HFFc6 (cell line): ENCODE measurements at regions not wholly inside any gene's neighbourhood (a gene's known extent, or its start where the extent isn't known, plus 50 kb on each side); places are given as distances from the start of the nearest gene placed in this dataset.
A peak's percentile ranks its signal among the peaks of the same experiment; 100 is the strongest.

Experiments used
- DNase-seq: peaks from one replicate; pipeline ENCODE4 v3.0.0-alpha.2; 2018
- H3K27ac Mint-ChIP-seq: 2 replicates; pipeline ENCODE4 v1.8.0; 2020; ENCODE audit warnings: mild to moderate bottlenecking, mixed read lengths
- H3K27me3 Mint-ChIP-seq: 2 replicates; pipeline ENCODE4 v1.8.0; 2021; ENCODE audit warnings: mild to moderate bottlenecking, moderate library complexity, mixed read lengths; ENCODE audit not compliant: insufficient read depth
- H3K36me3 Mint-ChIP-seq: 2 replicates; pipeline ENCODE4 v1.8.0; 2021; ENCODE audit warnings: low read depth, mixed read lengths
- H3K4me1 Mint-ChIP-seq: 2 replicates; pipeline ENCODE4 v1.8.0; 2020; ENCODE audit warnings: low read depth, mixed read lengths
- H3K4me3 Mint-ChIP-seq: 2 replicates; pipeline ENCODE4 v1.8.0; 2020; ENCODE audit warnings: mild to moderate bottlenecking, moderate library complexity, mixed read lengths
- H3K9me3 Mint-ChIP-seq: 2 replicates; pipeline ENCODE4 v1.8.0; 2020; ENCODE audit warnings: mild to moderate bottlenecking, mixed read lengths
- CTCF ChIP-seq: fragments of 200-600 bp; sonication (generic); IDR thresholded peaks from 2 replicates; pipeline ENCODE4 v1.5.0; 2021; ENCODE audit warnings: antibody characterized with exemption, mild to moderate bottlenecking

GRCh38 chr19:30692879-30693503, 320.8 kb downstream of the ZNF536 start:
- Mint-ChIP-seq H3K4me3 (no peak overlapping the region), H3K27me3 (peaks cover 27% of the 10 kb centered on the region), H3K36me3 (no peaks in the 10 kb centered on the region), H3K4me1 (peaks cover 9% of the 10 kb centered on the region), H3K9me3 (no peaks in the 10 kb centered on the region), H3K27ac (no peak overlapping the region)
- no peak for TF ChIP-seq CTCF
- no peak for DNase-seq

GRCh38 chr19:30692181-30692811, 320.1 kb downstream of the ZNF536 start:
- Mint-ChIP-seq H3K27ac (no peak overlapping the region), H3K4me1 (peaks cover 9% of the 10 kb centered on the region), H3K9me3 (no peaks in the 10 kb centered on the region), H3K4me3 (peak overlapping the region; percentile 43; the same call in 1 of the 2 replicates), H3K36me3 (no peaks in the 10 kb centered on the region), H3K27me3 (peaks cover 27% of the 10 kb centered on the region)
- no peak for TF ChIP-seq CTCF
- DNase-seq, result no peak

DNA sequence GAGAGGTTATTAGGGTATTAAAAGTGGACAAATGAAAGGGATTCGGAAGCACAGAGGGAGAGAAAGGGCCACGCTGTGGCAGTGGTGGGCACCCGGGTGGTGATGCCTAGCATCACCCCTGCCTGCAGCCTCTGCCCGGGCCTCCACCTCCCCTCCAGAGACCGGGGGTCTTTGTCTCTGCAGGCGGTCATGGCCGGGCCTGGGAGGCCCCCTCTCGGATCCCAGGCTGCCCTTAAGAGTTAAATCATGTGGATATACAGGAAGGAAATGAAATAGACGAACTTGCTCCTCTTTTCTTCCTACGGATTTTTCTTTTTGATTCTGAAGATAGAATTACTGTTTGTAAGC, 319.6 kb downstream of the ZNF536 start:
- no peaks in the 10 kb centered on the region for H3K9me3 Mint-ChIP-seq
- TF ChIP-seq CTCF, result no peak
- peaks cover 27% of the 10 kb centered on the region for H3K27me3 Mint-ChIP-seq
- no peak for DNase-seq
- peaks cover 9% of the 10 kb centered on the region for H3K4me1 Mint-ChIP-seq
- no peak overlapping the region for H3K27ac Mint-ChIP-seq
- H3K36me3 Mint-ChIP-seq, result no peaks in the 10 kb centered on the region
- H3K4me3 Mint-ChIP-seq, result no peak overlapping the region

DNA sequence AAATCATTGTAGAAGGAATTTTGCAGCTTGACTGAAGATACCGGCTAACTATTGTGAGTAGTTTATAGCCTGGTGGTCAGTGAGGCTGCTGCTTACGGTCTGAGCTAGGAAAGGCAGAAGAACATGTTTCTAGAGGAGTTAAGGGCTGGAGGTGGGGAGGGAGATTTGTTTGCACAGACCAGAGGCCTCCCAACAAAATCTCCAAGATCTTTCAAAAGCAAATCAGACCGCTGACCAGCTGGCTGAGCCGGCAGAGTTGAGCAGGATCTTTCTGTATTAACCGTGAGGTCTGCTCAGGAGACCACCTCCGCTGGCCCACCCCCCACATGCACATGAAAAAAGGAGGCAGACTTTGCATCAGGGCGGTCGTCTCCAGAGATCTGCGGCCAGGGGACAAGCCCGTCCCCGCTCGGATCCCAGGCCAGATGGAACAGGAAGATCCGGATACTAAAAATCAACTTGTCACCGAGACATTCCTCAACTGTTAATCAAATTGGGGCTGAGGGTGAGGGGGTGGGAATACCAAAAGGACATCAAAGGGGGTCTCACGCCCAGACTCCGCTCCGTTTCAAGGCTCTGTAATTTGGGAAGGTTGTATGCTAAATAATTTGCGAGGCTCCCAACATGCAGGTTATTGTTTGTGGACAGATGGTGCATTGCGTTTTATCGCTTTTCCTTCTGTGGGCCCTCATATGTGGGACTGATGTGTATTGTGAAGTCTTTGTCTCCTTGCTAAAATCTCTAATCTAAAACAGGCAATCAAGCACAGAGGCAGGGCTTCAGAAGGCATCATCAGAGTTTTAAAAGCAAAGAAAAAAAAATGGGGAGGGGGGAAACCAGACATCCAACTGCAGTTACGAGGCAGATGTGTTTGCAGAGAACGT, 319.0 kb downstream of the ZNF536 start:
- Mint-ChIP-seq H3K27me3 (peaks cover 27% of the 10 kb centered on the region), H3K4me3 (no peak overlapping the region), H3K9me3 (no peaks in the 10 kb centered on the region), H3K4me1 (peaks cover 9% of the 10 kb centered on the region), H3K36me3 (no peaks in the 10 kb centered on the region), H3K27ac (no peak overlapping the region)
- TF ChIP-seq CTCF, result no peak
- no peak for DNase-seq

- DNase-seq, result no peak
- H3K4me3 Mint-ChIP-seq, result no peak overlapping the region
- peaks cover 27% of the 10 kb centered on the region for H3K27me3 Mint-ChIP-seq
- no peak for TF ChIP-seq CTCF
- H3K9me3 Mint-ChIP-seq, result no peaks in the 10 kb centered on the region
- peaks cover 9% of the 10 kb centered on the region for H3K4me1 Mint-ChIP-seq
- no peak overlapping the region for H3K27ac Mint-ChIP-seq
- H3K36me3 Mint-ChIP-seq, result no peaks in the 10 kb centered on the region
These were observed 318.3 kb downstream of the ZNF536 start for GRCh38 chr19:30690525-30690924.
